OCI-LY3 (cell line): ENCODE measurements at regions not wholly inside any gene's neighbourhood (a gene's known extent, or its start where the extent isn't known, plus 50 kb on each side); places are given as distances from the start of the nearest gene placed in this dataset.

Source experiments
- CTCF ChIP-seq: fragments of 200-600, 300-600 bp; sonication (generic); IDR thresholded peaks from 2 replicates; pipeline ENCODE4 v1.5.1; 2014; ENCODE audit warnings: antibody characterized with exemption, low read length, low read depth
- EZH2phosphoT487 ChIP-seq: fragments of 200-600 bp; shearing (Covaris generic); IDR thresholded peaks from 2 replicates; pipeline ENCODE4 v1.6.1; 2018; ENCODE audit warnings: antibody characterized with exemption, mixed run types, low read depth

- TF ChIP-seq CTCF (no peak), EZH2phosphoT487 (no peak)
Measured at GRCh38 chr7:16232273-16232672, 189.1 kb downstream of the CRPPA start.
